MM.1S (cell line): ENCODE measurements at regions not wholly inside any gene's neighbourhood (a gene's known extent, or its start where the extent isn't known, plus 50 kb on each side); places are given as distances from the start of the nearest gene placed in this dataset.

ENCODE experiments used
- EZH2 ChIP-seq: fragments of 300-600 bp; sonication (generic); optimal IDR thresholded peaks from 2 replicates; pipeline ENCODE3; 2017; ENCODE audit warnings: low read depth, mild to moderate bottlenecking, antibody characterized with exemption, low read length, mixed read lengths
- EZH2phosphoT487 ChIP-seq: fragments of 300-600 bp; sonication (generic); IDR thresholded peaks from 2 replicates; pipeline ENCODE4 v1.6.1; 2018; ENCODE audit warnings: antibody characterized with exemption, low read length
- TF ChIP-seq, protein P1 (sequence below): fragments of 300-600 bp; sonication (generic); IDR thresholded peaks from 2 replicates; pipeline ENCODE4 v1.5.1; 2016; ENCODE audit warnings: antibody characterized with exemption, low read length, mixed read lengths

DNA sequence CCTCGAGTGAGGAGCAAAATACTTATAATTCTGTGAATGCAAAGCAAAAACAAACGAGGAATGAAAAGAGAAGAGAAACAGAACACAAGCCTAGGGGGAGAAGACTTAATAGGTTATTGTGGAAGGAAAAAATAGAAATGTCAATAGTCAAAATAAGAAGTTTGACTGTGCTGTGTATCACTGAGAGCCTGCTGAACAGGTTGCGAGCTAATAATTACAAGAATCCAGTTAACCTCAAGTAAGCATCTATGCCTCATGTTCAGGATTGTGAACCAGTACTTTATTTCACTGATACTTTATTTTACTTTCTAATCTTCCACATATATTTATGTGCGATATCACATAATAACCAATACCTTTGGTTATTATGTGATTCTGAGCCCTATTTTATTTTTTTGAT, 316.7 kb downstream of the OTUD1 start:
- TF ChIP-seq, protein P1, sequence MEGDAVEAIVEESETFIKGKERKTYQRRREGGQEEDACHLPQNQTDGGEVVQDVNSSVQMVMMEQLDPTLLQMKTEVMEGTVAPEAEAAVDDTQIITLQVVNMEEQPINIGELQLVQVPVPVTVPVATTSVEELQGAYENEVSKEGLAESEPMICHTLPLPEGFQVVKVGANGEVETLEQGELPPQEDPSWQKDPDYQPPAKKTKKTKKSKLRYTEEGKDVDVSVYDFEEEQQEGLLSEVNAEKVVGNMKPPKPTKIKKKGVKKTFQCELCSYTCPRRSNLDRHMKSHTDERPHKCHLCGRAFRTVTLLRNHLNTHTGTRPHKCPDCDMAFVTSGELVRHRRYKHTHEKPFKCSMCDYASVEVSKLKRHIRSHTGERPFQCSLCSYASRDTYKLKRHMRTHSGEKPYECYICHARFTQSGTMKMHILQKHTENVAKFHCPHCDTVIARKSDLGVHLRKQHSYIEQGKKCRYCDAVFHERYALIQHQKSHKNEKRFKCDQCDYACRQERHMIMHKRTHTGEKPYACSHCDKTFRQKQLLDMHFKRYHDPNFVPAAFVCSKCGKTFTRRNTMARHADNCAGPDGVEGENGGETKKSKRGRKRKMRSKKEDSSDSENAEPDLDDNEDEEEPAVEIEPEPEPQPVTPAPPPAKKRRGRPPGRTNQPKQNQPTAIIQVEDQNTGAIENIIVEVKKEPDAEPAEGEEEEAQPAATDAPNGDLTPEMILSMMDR = no peak
- no peak for TF ChIP-seq EZH2
- TF ChIP-seq EZH2phosphoT487 = no peak
